Ectodermal cell (in vitro differentiated cells): ENCODE measurements at regions not wholly inside any gene's neighbourhood (a gene's known extent, or its start where the extent isn't known, plus 50 kb on each side); places are given as distances from the start of the nearest gene placed in this dataset.

Experiments used
- H3K27ac ChIP-seq: 2 replicates; pipeline ENCODE4 v1.7.0; 2013; ENCODE audit warnings: mild to moderate bottlenecking, low read depth, low read length; ENCODE audit not compliant: insufficient read depth, poor library complexity, severe bottlenecking
- H3K27me3 ChIP-seq: 2 replicates; pipeline ENCODE4 v1.7.0; 2013; ENCODE audit warnings: mild to moderate bottlenecking, low read length; ENCODE audit not compliant: insufficient read depth, control insufficient read depth, poor library complexity, severe bottlenecking
- H3K36me3 ChIP-seq: one replicate; pipeline ENCODE4 v1.7.0; 2013; ENCODE audit warnings: low read length; ENCODE audit not compliant: control insufficient read depth, insufficient read depth
- H3K4me1 ChIP-seq: one replicate; pipeline ENCODE4 v1.7.0; 2013; ENCODE audit warnings: low read length; ENCODE audit not compliant: control insufficient read depth, insufficient read depth
- H3K4me3 ChIP-seq: 2 replicates; pipeline ENCODE4 v1.7.0; 2013; ENCODE audit warnings: low read depth, low read length, control low read depth; ENCODE audit not compliant: insufficient read depth
- H3K9me3 ChIP-seq: 2 replicates; pipeline ENCODE4 v1.7.0; 2013; ENCODE audit warnings: mild to moderate bottlenecking, low read length, moderate library complexity; ENCODE audit not compliant: control insufficient read depth
- WGBS, 2 experiments: methylation state at CpG; one replicate each; pipeline ENCODE4 v1.1.7; 2013; ENCODE audit warnings: missing lambda C conversion rate in 2 of 2; 5-methylcytosine and 5-hydroxymethylcytosine counted together

DNA sequence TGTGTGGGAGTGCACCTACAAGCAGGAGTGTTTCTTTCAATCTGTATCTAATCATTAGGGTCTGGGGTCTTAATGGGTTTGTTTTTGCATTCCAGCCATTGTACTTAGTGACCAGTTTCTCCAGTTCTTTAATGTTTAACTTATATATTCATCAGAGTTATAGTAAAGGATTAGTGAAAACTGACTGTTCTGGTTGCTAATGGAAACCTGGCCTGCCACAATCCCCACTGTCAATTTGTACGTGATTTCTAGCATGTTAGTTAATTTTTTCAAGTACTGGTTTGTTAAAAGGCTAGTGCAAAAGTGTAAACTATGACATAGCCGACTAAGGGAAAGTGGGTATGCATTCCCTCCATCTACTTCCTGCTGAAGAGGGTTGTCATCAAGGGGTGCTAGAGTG, 276.1 kb downstream of the HTR1A start:
- no peaks in the 10 kb centered on the region for H3K36me3 ChIP-seq
- no peak overlapping the region for H3K27ac ChIP-seq
- no peaks in the 10 kb centered on the region for H3K9me3 ChIP-seq
- H3K4me1 ChIP-seq: no peaks in the 10 kb centered on the region
- WGBS, 2 experiments: 87 to 93% methylated on average over 2 of the region's 2 CpGs
- no peaks in the 10 kb centered on the region for H3K27me3 ChIP-seq
- no peak overlapping the region for H3K4me3 ChIP-seq

DNA sequence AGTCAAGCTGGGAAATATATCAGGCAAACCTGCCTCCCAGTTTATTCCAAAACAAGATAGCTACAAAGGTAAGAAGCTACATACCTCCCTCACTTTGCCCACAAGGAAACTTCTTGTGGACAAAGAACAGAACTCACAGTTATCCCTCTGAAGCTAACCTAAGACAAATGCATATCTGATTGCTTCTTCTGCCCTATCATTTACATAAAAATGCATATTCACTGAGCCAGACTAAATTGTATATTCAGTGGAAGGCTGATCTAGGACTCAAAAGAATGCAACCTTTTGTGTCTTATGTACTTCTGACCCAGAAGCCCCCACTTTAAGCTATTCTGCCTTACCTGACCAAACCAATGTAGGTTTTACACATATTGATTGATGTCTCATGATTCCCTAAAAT, 276.8 kb downstream of the HTR1A start:
- Histone ChIP-seq H3K27me3 (no peaks in the 10 kb centered on the region), H3K36me3 (no peaks in the 10 kb centered on the region), H3K9me3 (no peaks in the 10 kb centered on the region), H3K27ac (no peak overlapping the region), H3K4me3 (no peak overlapping the region), H3K4me1 (no peaks in the 10 kb centered on the region)

GRCh38 chr5:63674881-63675280, 287.4 kb downstream of the HTR1A start:
- no peaks in the 10 kb centered on the region for H3K36me3 ChIP-seq
- H3K27ac ChIP-seq: no peak overlapping the region
- 86 to 94% methylated on average over 1 of the region's 3 CpGs for WGBS, 2 experiments
- no peaks in the 10 kb centered on the region for H3K27me3 ChIP-seq
- H3K9me3 ChIP-seq: no peaks in the 10 kb centered on the region
- H3K4me3 ChIP-seq: no peak overlapping the region
- no peaks in the 10 kb centered on the region for H3K4me1 ChIP-seq

DNA sequence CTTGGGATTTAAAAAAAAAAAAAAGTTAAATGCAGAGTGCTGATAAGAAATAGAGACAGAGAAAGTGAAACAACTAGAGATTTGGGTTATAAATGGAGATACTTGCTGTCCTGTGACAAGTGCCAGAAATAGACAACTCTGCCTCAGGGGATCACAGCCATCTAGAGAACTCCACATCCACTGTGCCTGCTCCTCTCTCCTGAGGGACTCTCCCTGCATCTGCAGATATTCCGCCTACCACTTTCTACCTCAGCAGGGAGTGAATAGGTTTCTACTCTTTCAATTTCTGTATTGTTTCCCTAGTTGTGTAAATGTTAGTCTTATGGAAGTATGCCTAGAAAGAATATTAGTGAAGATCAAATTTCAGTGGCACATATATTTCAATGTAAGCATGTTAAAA, 307.2 kb downstream of the HTR1A start:
- H3K36me3 ChIP-seq: no peaks in the 10 kb centered on the region
- H3K4me1 ChIP-seq: no peaks in the 10 kb centered on the region
- 89% methylated on average over 1 of the region's 1 CpG; no CpG with 5 or more reads in 1 of the 2 experiments for WGBS, 2 experiments
- no peaks in the 10 kb centered on the region for H3K27me3 ChIP-seq
- H3K4me3 ChIP-seq: no peak overlapping the region
- H3K27ac ChIP-seq: no peak overlapping the region
- no peaks in the 10 kb centered on the region for H3K9me3 ChIP-seq

GRCh38 chr5:63650581-63650980, 311.7 kb downstream of the HTR1A start:
- Histone ChIP-seq H3K27me3 (no peaks in the 10 kb centered on the region), H3K27ac (no peak overlapping the region), H3K36me3 (no peaks in the 10 kb centered on the region), H3K4me3 (no peak overlapping the region), H3K9me3 (no peaks in the 10 kb centered on the region), H3K4me1 (no peaks in the 10 kb centered on the region)
- 89 to 100% methylated on average over 1 of the region's 2 CpGs for WGBS, 2 experiments

GRCh38 chr5:63648376-63648775, 313.9 kb downstream of the HTR1A start:
- Histone ChIP-seq H3K27ac (no peak overlapping the region), H3K27me3 (no peaks in the 10 kb centered on the region), H3K4me3 (no peak overlapping the region), H3K4me1 (no peaks in the 10 kb centered on the region), H3K36me3 (no peaks in the 10 kb centered on the region), H3K9me3 (no peaks in the 10 kb centered on the region)

GRCh38 chr5:63629951-63630630, 332.2 kb downstream of the HTR1A start:
- Histone ChIP-seq H3K9me3 (no peaks in the 10 kb centered on the region), H3K4me3 (no peak overlapping the region), H3K36me3 (no peaks in the 10 kb centered on the region), H3K27ac (no peak overlapping the region), H3K4me1 (no peaks in the 10 kb centered on the region), H3K27me3 (no peaks in the 10 kb centered on the region)
- 88 to 90% methylated on average over 3 to 4 of the region's 4 CpGs for WGBS, 2 experiments

GRCh38 chr5:63613442-63613841, 348.8 kb downstream of the HTR1A start:
- 92 to 94% methylated on average over 3 of the region's 3 CpGs for WGBS, 2 experiments
- Histone ChIP-seq H3K4me1 (no peaks in the 10 kb centered on the region), H3K27me3 (no peaks in the 10 kb centered on the region), H3K9me3 (no peaks in the 10 kb centered on the region), H3K27ac (no peak overlapping the region), H3K4me3 (no peak overlapping the region), H3K36me3 (no peaks in the 10 kb centered on the region)

- Histone ChIP-seq H3K4me1 (no peaks in the 10 kb centered on the region), H3K27ac (no peak overlapping the region), H3K36me3 (no peaks in the 10 kb centered on the region), H3K4me3 (no peak overlapping the region), H3K9me3 (no peaks in the 10 kb centered on the region), H3K27me3 (no peaks in the 10 kb centered on the region)
- 87 to 89% methylated on average over 2 to 3 of the region's 3 CpGs for WGBS, 2 experiments
Observed at GRCh38 chr5:63603996-63604395, 358.2 kb downstream of the HTR1A start.

DNA sequence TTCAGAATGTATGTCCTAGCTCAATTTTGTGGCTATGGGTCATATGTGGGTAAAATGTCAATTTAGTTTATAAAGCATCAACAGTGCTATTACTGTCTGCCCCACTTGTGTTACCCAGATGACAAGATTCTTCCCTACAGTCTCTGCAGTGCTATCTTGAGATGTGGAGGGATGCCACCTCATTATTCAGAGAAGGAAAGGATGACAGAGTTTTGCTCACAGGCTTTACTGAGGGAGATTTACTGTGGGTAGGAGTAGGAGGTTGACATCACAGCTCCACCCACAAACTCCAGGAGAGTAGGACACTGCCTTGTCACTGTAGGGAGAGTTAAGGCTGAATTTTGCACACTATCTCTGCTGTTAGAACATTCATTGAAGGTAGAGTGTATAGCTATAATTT, 359.3 kb downstream of the HTR1A start:
- H3K36me3 ChIP-seq: no peaks in the 10 kb centered on the region
- no peak overlapping the region for H3K27ac ChIP-seq
- H3K4me3 ChIP-seq: no peak overlapping the region
- no peaks in the 10 kb centered on the region for H3K4me1 ChIP-seq
- no peaks in the 10 kb centered on the region for H3K27me3 ChIP-seq
- no peaks in the 10 kb centered on the region for H3K9me3 ChIP-seq

DNA sequence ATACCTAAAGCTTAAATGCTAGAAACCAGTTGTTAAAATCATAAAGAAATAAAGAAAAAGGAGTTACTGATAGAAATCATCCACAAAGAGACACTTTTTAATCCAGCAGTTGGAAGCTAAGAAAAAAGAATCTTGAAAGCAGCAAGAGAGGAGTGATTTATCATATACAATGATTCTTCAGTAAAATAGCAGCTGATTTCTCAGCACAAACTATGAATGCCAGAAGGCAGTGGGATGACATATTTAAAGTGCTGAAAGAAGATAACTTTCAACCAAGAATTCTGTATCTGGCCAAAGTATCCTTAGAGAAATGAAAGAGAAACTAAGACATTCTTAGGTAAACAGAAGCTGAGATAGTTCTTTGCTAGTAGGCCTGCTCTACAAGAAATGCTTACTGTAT, 366.0 kb downstream of the HTR1A start:
- Histone ChIP-seq H3K27ac (no peak overlapping the region), H3K4me3 (no peak overlapping the region), H3K36me3 (no peaks in the 10 kb centered on the region), H3K4me1 (no peaks in the 10 kb centered on the region), H3K27me3 (no peaks in the 10 kb centered on the region), H3K9me3 (no peaks in the 10 kb centered on the region)
